ENCODE measurements at regions not wholly inside any gene's neighbourhood (a gene's known extent, or its start where the extent isn't known, plus 50 kb on each side); places are given as distances from the start of the nearest gene placed in this dataset.

DNA sequence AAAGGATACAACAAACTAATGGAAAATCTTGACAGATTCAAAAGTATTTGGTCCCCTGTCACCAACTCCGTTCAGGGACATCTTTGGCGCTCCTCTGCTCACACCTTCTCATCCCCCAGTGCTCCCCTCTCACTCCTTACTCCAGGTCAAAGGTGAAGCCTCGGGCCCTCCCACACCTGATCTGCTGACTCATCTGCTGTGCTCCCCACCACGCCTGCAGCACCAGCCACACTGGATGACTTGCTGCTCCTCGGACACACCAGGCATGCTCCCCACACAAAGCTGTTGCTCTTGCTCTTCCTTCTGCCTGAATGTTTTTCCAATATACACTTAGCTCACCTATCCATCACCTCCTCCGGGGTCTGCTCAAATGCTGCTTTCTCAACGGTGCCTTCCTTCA, 123.4 kb downstream of the ESM1 start:
- Mint-ChIP-seq H3K4me1 (peaks cover under 1% of the 10 kb centered on the region), H3K27me3 (peaks cover 31% of the 10 kb centered on the region), H3K36me3 (ENCODE audit: low read depth) (no peaks in the 10 kb centered on the region), H3K4me3 (no peak overlapping the region), H3K9me3 (peaks cover 25% of the 10 kb centered on the region), H3K27ac (no peak overlapping the region)
- intact Hi-C loops (cut with micrococcal nuclease): no loop called here
- no peak for ATAC-seq (ENCODE audit: low read depth)
- CTCF ChIA-PET: no interaction called here
- TF ChIP-seq, protein P1, sequence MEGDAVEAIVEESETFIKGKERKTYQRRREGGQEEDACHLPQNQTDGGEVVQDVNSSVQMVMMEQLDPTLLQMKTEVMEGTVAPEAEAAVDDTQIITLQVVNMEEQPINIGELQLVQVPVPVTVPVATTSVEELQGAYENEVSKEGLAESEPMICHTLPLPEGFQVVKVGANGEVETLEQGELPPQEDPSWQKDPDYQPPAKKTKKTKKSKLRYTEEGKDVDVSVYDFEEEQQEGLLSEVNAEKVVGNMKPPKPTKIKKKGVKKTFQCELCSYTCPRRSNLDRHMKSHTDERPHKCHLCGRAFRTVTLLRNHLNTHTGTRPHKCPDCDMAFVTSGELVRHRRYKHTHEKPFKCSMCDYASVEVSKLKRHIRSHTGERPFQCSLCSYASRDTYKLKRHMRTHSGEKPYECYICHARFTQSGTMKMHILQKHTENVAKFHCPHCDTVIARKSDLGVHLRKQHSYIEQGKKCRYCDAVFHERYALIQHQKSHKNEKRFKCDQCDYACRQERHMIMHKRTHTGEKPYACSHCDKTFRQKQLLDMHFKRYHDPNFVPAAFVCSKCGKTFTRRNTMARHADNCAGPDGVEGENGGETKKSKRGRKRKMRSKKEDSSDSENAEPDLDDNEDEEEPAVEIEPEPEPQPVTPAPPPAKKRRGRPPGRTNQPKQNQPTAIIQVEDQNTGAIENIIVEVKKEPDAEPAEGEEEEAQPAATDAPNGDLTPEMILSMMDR (IDR thresholded peaks at IDR 0.05): no peak
- POLR2A ChIA-PET: no interaction called here
- no peak for DNase-seq

GRCh38 chr5:54861212-54861894, 124.0 kb downstream of the ESM1 start:
- Mint-ChIP-seq H3K9me3 (peaks cover 28% of the 10 kb centered on the region), H3K4me3 (no peak overlapping the region), H3K27ac (no peak overlapping the region), H3K27me3 (peaks cover 31% of the 10 kb centered on the region), H3K36me3 (ENCODE audit: low read depth) (no peaks in the 10 kb centered on the region), H3K4me1 (no peaks in the 10 kb centered on the region)
- ATAC-seq (ENCODE audit: low read depth) (no peak), DNase-seq (no peak)
- ChIA-PET CTCF (no interaction called here), POLR2A (interaction anchor here (0.6 kb wide), 1 partner anchor 278 kb away, joined by 4 read pairs; no protein-coding TSS in a partner anchor)
- TF ChIP-seq, protein P1 (IDR thresholded peaks at IDR 0.05): no peak
- intact Hi-C loops (cut with micrococcal nuclease): no loop called here

- ChIA-PET CTCF (interaction anchor here (0.9 to 1.1 kb wide), 2 partner anchors 9 to 365 kb away, joined by 3 read pairs; no protein-coding TSS in a partner anchor), POLR2A (no interaction called here)
- H3K36me3 Mint-ChIP-seq (ENCODE audit: low read depth): no peaks in the 10 kb centered on the region
- DNase-seq (no peak), ATAC-seq (ENCODE audit: low read depth) (no peak)
- intact Hi-C loops (cut with micrococcal nuclease): no loop called here
- H3K27me3 Mint-ChIP-seq: peaks cover 31% of the 10 kb centered on the region
- peaks cover 28% of the 10 kb centered on the region for H3K9me3 Mint-ChIP-seq
- no peaks in the 10 kb centered on the region for H3K4me1 Mint-ChIP-seq
- TF ChIP-seq, protein P1 (IDR thresholded peaks at IDR 0.05): no peak
- H3K4me3 Mint-ChIP-seq: no peak overlapping the region
- no peak overlapping the region for H3K27ac Mint-ChIP-seq
Measured at GRCh38 chr5:54860321-54860720, 125.1 kb downstream of the ESM1 start.

- ChIA-PET CTCF (interaction anchor here (0.9 to 1.2 kb wide), 2 partner anchors 12 to 364 kb away, joined by 3 read pairs; no protein-coding TSS in a partner anchor), POLR2A (interaction anchor here (0.6 kb wide), 1 partner anchor 330 kb away, joined by 3 read pairs; no protein-coding TSS in a partner anchor)
- Mint-ChIP-seq H3K27me3 (peaks cover 33% of the 10 kb centered on the region), H3K4me1 (no peaks in the 10 kb centered on the region), H3K4me3 (no peak overlapping the region), H3K27ac (no peak overlapping the region), H3K9me3 (peaks cover 28% of the 10 kb centered on the region), H3K36me3 (ENCODE audit: low read depth) (no peaks in the 10 kb centered on the region)
- ATAC-seq (ENCODE audit: low read depth) (no peak), DNase-seq (no peak)
- TF ChIP-seq, protein P1 (IDR thresholded peaks at IDR 0.05): no peak
- intact Hi-C loops (cut with micrococcal nuclease): no loop called here
Measured at GRCh38 chr5:54859316-54859715, 126.1 kb downstream of the ESM1 start.

DNA sequence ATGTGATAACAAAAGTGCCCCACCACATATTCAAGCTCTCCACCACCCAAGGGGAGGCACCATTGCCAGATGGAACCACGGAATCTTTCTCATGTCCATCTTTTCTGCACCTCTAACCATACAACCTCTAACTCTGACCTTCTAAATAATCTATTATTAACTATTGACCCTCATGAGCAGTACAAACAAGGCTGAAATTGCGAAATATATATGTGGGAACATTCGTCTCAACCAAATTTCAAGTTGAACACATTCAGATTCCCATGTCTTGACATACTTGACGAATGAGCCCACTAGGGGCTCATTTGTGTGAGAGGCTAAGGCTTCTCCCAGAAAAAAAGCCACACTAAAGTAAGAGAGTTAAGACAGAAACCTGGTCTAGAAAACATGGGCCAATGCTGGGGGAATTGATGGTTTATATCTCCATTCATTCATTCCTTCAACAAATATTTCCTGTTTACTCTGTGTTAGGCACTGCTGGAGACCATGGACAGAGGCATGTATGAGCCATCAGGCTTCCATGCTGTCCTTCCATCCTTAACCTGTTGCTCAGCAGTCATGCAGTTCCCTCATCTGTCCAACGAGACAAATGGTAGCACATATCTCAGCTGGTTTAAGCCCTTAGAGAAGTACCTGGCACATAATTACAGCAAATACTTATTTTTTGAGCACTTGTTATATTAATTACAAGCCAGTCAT, 130.4 kb downstream of the ESM1 start:
- H3K27me3 Mint-ChIP-seq: peaks cover 21% of the 10 kb centered on the region
- TF ChIP-seq, protein P1 (IDR thresholded peaks at IDR 0.05): no peak
- H3K4me3 Mint-ChIP-seq: no peak overlapping the region
- CTCF ChIA-PET: interaction anchor here (1.7 to 3.3 kb wide), 2 partner anchors 10 to 12 kb away, joined by 5 to 12 read pairs; no protein-coding TSS in a partner anchor
- no peak overlapping the region for H3K27ac Mint-ChIP-seq
- POLR2A ChIA-PET: no interaction called here
- peaks cover 31% of the 10 kb centered on the region for H3K9me3 Mint-ChIP-seq
- ATAC-seq (ENCODE audit: low read depth) (no peak), DNase-seq (no peak)
- H3K4me1 Mint-ChIP-seq: no peaks in the 10 kb centered on the region
- intact Hi-C loops (cut with micrococcal nuclease): no loop called here
- H3K36me3 Mint-ChIP-seq (ENCODE audit: low read depth): no peaks in the 10 kb centered on the region

Data from activated B cell treated with CpG ODN at 0.5 μM for 24 hours (primary cell).